Esophagus squamous epithelium (tissue), 4 donors: ENCODE measurements at regions not wholly inside any gene's neighbourhood (a gene's known extent, or its start where the extent isn't known, plus 50 kb on each side); places are given as distances from the start of the nearest gene placed in this dataset.

Experiments used
- CTCF ChIP-seq, 6 experiments: fragments of 450-650 bp in 4 of 6; fragments of 200-600 bp in 2 of 6; sonication (generic) in 2 of 6; IDR thresholded peaks; one replicate each; pipeline ENCODE4 v1.5.1; 2016 to 2019; ENCODE audit warnings: antibody characterized with exemption in 6 of 6, mild to moderate bottlenecking in 4 of 6, moderate library complexity in 4 of 6
- POLR2A ChIP-seq, 4 donors: fragments of 450-650 bp; IDR thresholded peaks; one replicate each; pipeline ENCODE4 v1.6.1; 2017; ENCODE audit warnings: antibody characterized with exemption in 4 of 4, mild to moderate bottlenecking in 4 of 4, moderate library complexity in 3 of 4

GRCh38 chr12:111268738-111269572 is 99.9 kb downstream of the PHETA1 start:
- TF ChIP-seq CTCF (IDR thresholded peaks at IDR 0.05) (peak in 3 of 6 experiments; percentile 29 to 45 (median 29)), POLR2A (IDR thresholded peaks at IDR 0.05) (no peak)
